ENCODE measurements at regions not wholly inside any gene's neighbourhood (a gene's known extent, or its start where the extent isn't known, plus 50 kb on each side); places are given as distances from the start of the nearest gene placed in this dataset.

- Mint-ChIP-seq H3K27ac (no peak overlapping the region), H3K4me3 (no peak overlapping the region), H3K9me3 (peaks cover 3% of the 10 kb centered on the region), H3K4me1 (ENCODE audit: unreplicated experiment) (no peaks in the 10 kb centered on the region), H3K36me3 (no peaks in the 10 kb centered on the region), H3K27me3 (no peaks in the 10 kb centered on the region)
- DNase-seq (ENCODE audit: extremely low spot score, unreplicated experiment) = no peak
- TF ChIP-seq, protein P1, sequence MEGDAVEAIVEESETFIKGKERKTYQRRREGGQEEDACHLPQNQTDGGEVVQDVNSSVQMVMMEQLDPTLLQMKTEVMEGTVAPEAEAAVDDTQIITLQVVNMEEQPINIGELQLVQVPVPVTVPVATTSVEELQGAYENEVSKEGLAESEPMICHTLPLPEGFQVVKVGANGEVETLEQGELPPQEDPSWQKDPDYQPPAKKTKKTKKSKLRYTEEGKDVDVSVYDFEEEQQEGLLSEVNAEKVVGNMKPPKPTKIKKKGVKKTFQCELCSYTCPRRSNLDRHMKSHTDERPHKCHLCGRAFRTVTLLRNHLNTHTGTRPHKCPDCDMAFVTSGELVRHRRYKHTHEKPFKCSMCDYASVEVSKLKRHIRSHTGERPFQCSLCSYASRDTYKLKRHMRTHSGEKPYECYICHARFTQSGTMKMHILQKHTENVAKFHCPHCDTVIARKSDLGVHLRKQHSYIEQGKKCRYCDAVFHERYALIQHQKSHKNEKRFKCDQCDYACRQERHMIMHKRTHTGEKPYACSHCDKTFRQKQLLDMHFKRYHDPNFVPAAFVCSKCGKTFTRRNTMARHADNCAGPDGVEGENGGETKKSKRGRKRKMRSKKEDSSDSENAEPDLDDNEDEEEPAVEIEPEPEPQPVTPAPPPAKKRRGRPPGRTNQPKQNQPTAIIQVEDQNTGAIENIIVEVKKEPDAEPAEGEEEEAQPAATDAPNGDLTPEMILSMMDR (conservative IDR thresholded peaks at IDR 0.05) = no peak
Measured at GRCh38 chr2:100682536-100682935, 119.7 kb downstream of the PDCL3 start.

DNA sequence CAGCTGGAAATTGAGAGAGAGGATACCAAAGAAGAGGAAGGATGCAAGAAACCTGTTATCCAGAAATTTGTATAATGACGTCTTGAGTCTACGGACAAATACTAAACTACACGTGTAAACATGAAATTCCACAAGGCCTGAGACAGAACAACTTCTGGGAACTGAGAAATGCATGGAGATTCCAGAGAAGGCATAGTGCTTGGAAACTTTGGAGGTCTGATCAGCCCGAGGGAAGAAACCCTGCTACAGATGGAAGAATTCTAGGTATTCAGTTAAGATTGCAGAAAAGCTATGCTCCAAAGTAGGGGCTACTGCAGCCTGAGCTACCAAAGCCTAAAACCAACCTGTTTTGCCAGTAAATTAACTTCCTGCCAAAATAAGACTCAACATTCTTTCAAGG, 120.4 kb downstream of the PDCL3 start:
- DNase-seq (ENCODE audit: extremely low spot score, unreplicated experiment) = no peak
- H3K36me3 Mint-ChIP-seq = no peaks in the 10 kb centered on the region
- no peak overlapping the region for H3K4me3 Mint-ChIP-seq
- H3K27me3 Mint-ChIP-seq = no peaks in the 10 kb centered on the region
- H3K9me3 Mint-ChIP-seq = peaks cover 9% of the 10 kb centered on the region
- H3K27ac Mint-ChIP-seq = no peak overlapping the region
- H3K4me1 Mint-ChIP-seq (ENCODE audit: unreplicated experiment) = no peaks in the 10 kb centered on the region
- TF ChIP-seq, protein P1 (conservative IDR thresholded peaks at IDR 0.05) = no peak

DNA sequence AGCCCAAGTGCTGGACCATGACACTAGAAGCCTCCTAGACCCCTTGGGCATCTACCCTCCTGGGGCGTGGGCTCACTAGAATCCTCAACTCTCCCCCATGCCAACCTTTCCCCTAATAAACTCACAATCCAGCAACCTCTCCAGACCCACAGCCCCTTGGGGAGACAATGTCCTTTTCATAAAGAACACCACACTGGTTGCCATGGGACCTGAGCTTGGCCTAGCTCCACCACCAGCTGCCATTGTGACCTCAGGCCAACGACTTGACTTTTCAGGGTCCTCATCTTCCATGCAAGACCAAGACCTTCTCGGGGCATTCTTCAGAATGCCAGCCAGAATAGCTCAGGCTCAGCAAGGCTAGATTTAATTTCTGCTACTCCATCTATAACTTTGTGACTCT, 128.1 kb upstream of the NPAS2 start:
- H3K4me3 Mint-ChIP-seq = no peak overlapping the region
- no peak for DNase-seq (ENCODE audit: extremely low spot score, unreplicated experiment)
- no peak overlapping the region for H3K27ac Mint-ChIP-seq
- no peaks in the 10 kb centered on the region for H3K27me3 Mint-ChIP-seq
- no peaks in the 10 kb centered on the region for H3K4me1 Mint-ChIP-seq (ENCODE audit: unreplicated experiment)
- TF ChIP-seq, protein P1 (conservative IDR thresholded peaks at IDR 0.05) = no peak
- no peaks in the 10 kb centered on the region for H3K36me3 Mint-ChIP-seq
- peaks cover 12% of the 10 kb centered on the region for H3K9me3 Mint-ChIP-seq

DNA sequence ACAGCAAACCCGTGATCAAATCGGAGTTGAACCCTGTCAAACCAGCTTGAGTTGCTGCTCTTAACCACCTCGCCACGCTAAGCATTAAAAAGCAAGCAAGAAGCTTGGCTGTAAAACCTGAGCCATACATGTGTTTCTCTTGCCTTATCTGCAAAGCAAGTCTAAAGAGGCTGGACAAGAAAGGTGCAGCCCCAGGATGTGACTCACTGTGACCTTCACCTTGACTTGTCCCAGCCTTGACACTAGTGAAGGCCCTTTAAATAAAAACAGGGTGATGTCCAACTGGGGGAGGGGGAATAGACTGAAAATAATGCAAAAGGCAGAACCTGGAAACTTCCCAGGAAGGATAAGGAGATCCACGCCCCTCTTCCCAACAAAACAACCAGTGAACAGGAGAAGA, 127.6 kb upstream of the NPAS2 start:
- H3K9me3 Mint-ChIP-seq = peaks cover 11% of the 10 kb centered on the region
- TF ChIP-seq, protein P1 (conservative IDR thresholded peaks at IDR 0.05) = no peak
- DNase-seq (ENCODE audit: extremely low spot score, unreplicated experiment) = no peak

GRCh38 chr2:100692906-100693305, 127.0 kb upstream of the NPAS2 start:
- DNase-seq (ENCODE audit: extremely low spot score, unreplicated experiment) = no peak
- Mint-ChIP-seq H3K27me3 (no peaks in the 10 kb centered on the region), H3K4me1 (ENCODE audit: unreplicated experiment) (no peaks in the 10 kb centered on the region), H3K9me3 (peaks cover 6% of the 10 kb centered on the region), H3K36me3 (no peaks in the 10 kb centered on the region), H3K27ac (no peak overlapping the region), H3K4me3 (no peak overlapping the region)
- TF ChIP-seq, protein P1 (conservative IDR thresholded peaks at IDR 0.05) = no peak

More for the DNA sequence above, 127.6 kb upstream of the NPAS2 start:
- Mint-ChIP-seq H3K4me3 (no peak overlapping the region), H3K27ac (no peak overlapping the region), H3K4me1 (ENCODE audit: unreplicated experiment) (no peaks in the 10 kb centered on the region), H3K36me3 (no peaks in the 10 kb centered on the region), H3K27me3 (no peaks in the 10 kb centered on the region)

DNA sequence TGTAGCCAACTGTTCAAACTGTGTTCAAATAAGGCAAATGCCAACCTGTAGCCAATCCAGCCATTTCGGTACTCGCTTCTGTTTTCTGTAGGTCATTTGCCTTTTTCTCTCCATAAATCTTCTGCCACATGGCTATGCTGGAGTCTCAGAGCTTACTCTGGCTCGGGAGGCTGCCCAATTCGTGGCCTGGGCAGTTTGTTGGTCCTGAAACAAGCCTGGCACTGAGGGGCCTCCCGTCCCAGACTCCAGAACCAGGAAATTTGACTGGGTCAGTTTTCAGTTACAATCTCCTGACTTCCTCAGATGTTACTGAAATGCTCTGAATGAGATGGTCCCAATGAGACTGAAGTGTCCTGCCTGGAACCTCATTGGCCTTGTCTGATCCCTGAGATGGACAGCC, 120.8 kb upstream of the NPAS2 start:
- peaks cover 9% of the 10 kb centered on the region for H3K9me3 Mint-ChIP-seq
- TF ChIP-seq, protein P1 (conservative IDR thresholded peaks at IDR 0.05) = no peak
- H3K27me3 Mint-ChIP-seq = peaks cover 19% of the 10 kb centered on the region
- DNase-seq (ENCODE audit: extremely low spot score, unreplicated experiment) = no peak
- H3K27ac Mint-ChIP-seq = no peak overlapping the region
- H3K4me1 Mint-ChIP-seq (ENCODE audit: unreplicated experiment) = no peaks in the 10 kb centered on the region
- no peaks in the 10 kb centered on the region for H3K36me3 Mint-ChIP-seq
- H3K4me3 Mint-ChIP-seq = no peak overlapping the region
